Effector memory CD8-positive, alpha-beta T cell (primary cell): ENCODE measurements at regions not wholly inside any gene's neighbourhood (a gene's known extent, or its start where the extent isn't known, plus 50 kb on each side); places are given as distances from the start of the nearest gene placed in this dataset.

Experiments used
- ATAC-seq: fragments of 150-1000 bp; cut with Tn5 transposase; replicated peaks from 2 replicates; pipeline ENCODE4 v1.10.0; 2021; ENCODE audit warnings: mild to moderate bottlenecking, moderate library complexity
- DNase-seq, 3 experiments: peaks; one replicate each; pipeline ENCODE4 v3.0.0; 2021
- H3K27ac Mint-ChIP-seq, 2 donors: one replicate each; pipeline ENCODE4 v1.8.0; 2022; ENCODE audit warnings: mild to moderate bottlenecking in 2 of 2, mixed read lengths in 2 of 2, moderate library complexity in 2 of 2
- H3K27me3 Mint-ChIP-seq, 2 donors: one replicate each; pipeline ENCODE4 v1.8.0; 2022; ENCODE audit warnings: mixed read lengths in 2 of 2
- H3K36me3 Mint-ChIP-seq: one replicate; pipeline ENCODE4 v1.8.0; 2022; ENCODE audit warnings: mild to moderate bottlenecking, moderate library complexity, mixed read lengths; ENCODE audit not compliant: insufficient read depth
- H3K4me1 Mint-ChIP-seq, 2 donors: one replicate each; pipeline ENCODE4 v1.8.0; 2022; ENCODE audit warnings: low read depth in 2 of 2, mixed read lengths in 2 of 2
- H3K4me3 Mint-ChIP-seq, 2 donors: one replicate each; pipeline ENCODE4 v1.8.0; 2022; ENCODE audit warnings: mild to moderate bottlenecking in 2 of 2, mixed read lengths in 2 of 2, moderate library complexity in 2 of 2
- H3K9me3 Mint-ChIP-seq, 2 donors: one replicate each; pipeline ENCODE4 v1.8.0; 2022; ENCODE audit warnings: mixed read lengths in 2 of 2

GRCh38 chr13:77448689-77449088 lies 86.8 kb upstream of the SCEL start:
- Mint-ChIP-seq H3K27me3 (peaks cover 26 to 30% of the 10 kb centered on the region in 2 donors), H3K9me3 (no peaks in the 10 kb centered on the region), H3K36me3 (no peaks in the 10 kb centered on the region), H3K4me1 (no peaks in the 10 kb centered on the region), H3K27ac (no peak overlapping the region), H3K4me3 (no peak overlapping the region)
- DNase-seq, result no peak
- ATAC-seq, result no peak

DNA sequence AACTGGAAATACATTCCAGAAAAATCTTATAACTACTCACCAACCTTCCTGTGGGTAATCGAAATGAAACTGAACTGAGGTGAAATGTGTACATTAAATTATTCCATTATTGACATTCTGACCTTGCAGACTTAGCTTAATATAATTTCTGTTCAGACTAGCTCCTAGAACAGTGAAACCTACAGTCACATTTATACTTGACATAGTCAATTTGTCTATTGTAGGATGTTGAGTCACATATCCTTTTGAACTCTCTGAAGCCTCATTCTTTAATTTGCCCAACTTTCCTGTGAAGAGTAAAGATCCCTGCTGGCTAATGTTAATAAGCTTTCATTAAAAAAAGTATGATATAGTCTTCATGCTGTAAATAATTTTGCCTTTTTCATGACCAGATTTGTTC lies 92.0 kb upstream of the SCEL start:
- no peak for ATAC-seq
- H3K4me1 Mint-ChIP-seq, result no peaks in the 10 kb centered on the region
- no peak for DNase-seq
- no peak overlapping the region for H3K27ac Mint-ChIP-seq
- no peak overlapping the region for H3K4me3 Mint-ChIP-seq
- H3K36me3 Mint-ChIP-seq, result no peaks in the 10 kb centered on the region
- peaks cover 0 to under 1% of the 10 kb centered on the region in 2 donors for H3K9me3 Mint-ChIP-seq
- peaks cover 45 to 66% of the 10 kb centered on the region in 2 donors for H3K27me3 Mint-ChIP-seq

- Mint-ChIP-seq H3K27ac (no peak overlapping the region), H3K36me3 (no peaks in the 10 kb centered on the region)
Measured at GRCh38 chr13:77437267-77437666, 98.2 kb upstream of the SCEL start.

DNA sequence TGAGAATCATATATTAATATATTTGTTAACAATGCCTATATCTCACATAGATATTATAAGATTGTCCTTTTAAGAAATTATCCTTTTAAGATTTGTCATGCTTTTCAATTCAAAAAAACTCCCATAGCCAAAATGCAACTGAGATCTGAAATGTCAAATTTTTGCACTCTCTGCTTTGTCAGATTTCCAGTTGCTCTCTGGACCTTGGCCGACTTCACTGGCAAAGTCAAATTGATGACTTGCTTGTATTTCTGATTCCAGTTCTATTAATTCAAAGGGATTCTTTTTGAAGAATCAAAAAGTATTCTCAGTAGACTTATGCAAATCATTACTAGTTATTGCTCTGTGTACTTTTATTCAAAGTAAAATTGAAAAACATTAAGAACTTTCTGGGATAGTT lies 101.2 kb upstream of the SCEL start:
- H3K36me3 Mint-ChIP-seq, result no peaks in the 10 kb centered on the region
- DNase-seq (no peak), ATAC-seq (no peak)
- peaks cover 0 to 2% of the 10 kb centered on the region in 2 donors for H3K9me3 Mint-ChIP-seq
- H3K4me3 Mint-ChIP-seq, result no peak overlapping the region
- peaks cover 0 to 2% of the 10 kb centered on the region in 2 donors for H3K4me1 Mint-ChIP-seq
- peaks cover 10 to 29% of the 10 kb centered on the region in 2 donors for H3K27me3 Mint-ChIP-seq
- no peak overlapping the region for H3K27ac Mint-ChIP-seq

More at GRCh38 chr13:77437267-77437666, 98.2 kb upstream of the SCEL start:
- no peaks in the 10 kb centered on the region for H3K4me1 Mint-ChIP-seq
- H3K4me3 Mint-ChIP-seq, result no peak overlapping the region
- DNase-seq, result no peak
- ATAC-seq, result no peak
- H3K9me3 Mint-ChIP-seq, result peaks cover 0 to 2% of the 10 kb centered on the region in 2 donors
- peaks cover 39 to 42% of the 10 kb centered on the region in 2 donors for H3K27me3 Mint-ChIP-seq

GRCh38 chr13:77431449-77431848 lies 104.1 kb upstream of the SCEL start:
- H3K9me3 Mint-ChIP-seq, result no peaks in the 10 kb centered on the region
- H3K4me3 Mint-ChIP-seq, result no peak overlapping the region
- H3K36me3 Mint-ChIP-seq, result no peaks in the 10 kb centered on the region
- no peak overlapping the region for H3K27ac Mint-ChIP-seq
- H3K27me3 Mint-ChIP-seq, result peaks cover 12 to 16% of the 10 kb centered on the region in 2 donors
- H3K4me1 Mint-ChIP-seq, result peaks cover 0 to 7% of the 10 kb centered on the region in 2 donors
- ATAC-seq (no peak), DNase-seq (no peak)

GRCh38 chr13:77430377-77430951 lies 103.6 kb upstream of the MYCBP2 start:
- Mint-ChIP-seq H3K27me3 (peaks cover 4 to 12% of the 10 kb centered on the region in 2 donors), H3K27ac (no peak overlapping the region), H3K9me3 (no peaks in the 10 kb centered on the region), H3K4me3 (no peak overlapping the region), H3K4me1 (peaks cover 0 to 7% of the 10 kb centered on the region in 2 donors), H3K36me3 (no peaks in the 10 kb centered on the region)
- DNase-seq (no peak), ATAC-seq (no peak)

- Mint-ChIP-seq H3K4me1 (peaks cover 0 to 7% of the 10 kb centered on the region in 2 donors), H3K4me3 (no peak overlapping the region), H3K27me3 (peaks cover 0 to 12% of the 10 kb centered on the region in 2 donors), H3K36me3 (no peaks in the 10 kb centered on the region), H3K27ac (no peak overlapping the region), H3K9me3 (no peaks in the 10 kb centered on the region)
- DNase-seq, result no peak
- no peak for ATAC-seq
Measured at GRCh38 chr13:77429320-77430142, 102.6 kb upstream of the MYCBP2 start.

- no peak overlapping the region for H3K27ac Mint-ChIP-seq
- no peaks in the 10 kb centered on the region for H3K36me3 Mint-ChIP-seq
- DNase-seq (no peak), ATAC-seq (no peak)
- no peak overlapping the region for H3K4me3 Mint-ChIP-seq
- peaks cover 0 to 7% of the 10 kb centered on the region in 2 donors for H3K4me1 Mint-ChIP-seq
- peaks cover 0 to 12% of the 10 kb centered on the region in 2 donors for H3K27me3 Mint-ChIP-seq
- no peaks in the 10 kb centered on the region for H3K9me3 Mint-ChIP-seq
Measured at GRCh38 chr13:77425705-77426104, 98.8 kb upstream of the MYCBP2 start.

DNA sequence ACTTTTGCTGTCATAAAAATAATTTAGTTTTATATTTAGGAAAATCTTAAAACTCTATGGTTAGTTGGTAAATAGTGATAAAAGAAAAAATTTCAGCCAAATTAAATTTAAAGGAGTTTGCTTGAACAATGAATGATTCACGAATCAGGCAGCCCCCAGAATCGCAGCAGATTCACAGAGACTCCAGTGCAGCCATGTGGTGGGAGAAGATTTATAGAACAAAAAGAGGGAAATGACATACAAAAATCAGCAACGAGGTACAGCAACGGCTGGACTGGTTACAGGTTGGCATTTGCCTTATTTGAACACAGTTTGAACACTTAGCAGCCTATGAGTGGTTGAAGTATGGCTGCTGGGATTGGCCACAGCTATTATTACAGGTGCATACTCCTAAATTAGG lies 96.4 kb upstream of the MYCBP2 start:
- Mint-ChIP-seq H3K36me3 (no peaks in the 10 kb centered on the region), H3K27ac (no peak overlapping the region), H3K27me3 (peaks cover 0 to 12% of the 10 kb centered on the region in 2 donors), H3K4me3 (no peak overlapping the region), H3K4me1 (no peaks in the 10 kb centered on the region), H3K9me3 (no peaks in the 10 kb centered on the region)
- DNase-seq (no peak), ATAC-seq (no peak)

DNA sequence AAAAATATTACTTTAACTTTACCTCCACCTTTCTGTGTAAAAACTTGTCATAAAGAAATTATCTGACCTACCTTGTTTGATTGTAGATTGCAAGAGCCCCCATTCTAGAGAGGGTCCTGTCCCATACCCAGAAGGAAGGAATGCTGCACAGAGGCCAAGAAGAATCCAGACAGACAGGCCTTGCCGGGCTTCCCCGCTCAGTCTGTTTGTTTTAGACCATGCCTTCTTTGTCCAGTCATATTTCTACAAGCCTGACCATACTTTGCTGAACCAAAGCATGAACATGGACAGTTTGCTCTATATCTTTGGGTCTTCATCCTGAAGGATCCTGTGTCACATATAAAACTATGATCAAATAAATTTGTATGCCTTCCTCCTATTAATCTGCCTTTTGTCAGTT lies 95.8 kb upstream of the MYCBP2 start:
- H3K4me3 Mint-ChIP-seq, result no peak overlapping the region
- ATAC-seq (no peak), DNase-seq (no peak)
- H3K27me3 Mint-ChIP-seq, result peaks cover 0 to 12% of the 10 kb centered on the region in 2 donors
- no peaks in the 10 kb centered on the region for H3K9me3 Mint-ChIP-seq
- no peaks in the 10 kb centered on the region for H3K36me3 Mint-ChIP-seq
- no peak overlapping the region for H3K27ac Mint-ChIP-seq
- no peaks in the 10 kb centered on the region for H3K4me1 Mint-ChIP-seq

- no peak overlapping the region for H3K4me3 Mint-ChIP-seq
- DNase-seq (no peak), ATAC-seq (no peak)
- H3K27ac Mint-ChIP-seq, result no peak overlapping the region
- H3K36me3 Mint-ChIP-seq, result no peaks in the 10 kb centered on the region
- H3K9me3 Mint-ChIP-seq, result no peaks in the 10 kb centered on the region
- no peaks in the 10 kb centered on the region for H3K27me3 Mint-ChIP-seq
- no peaks in the 10 kb centered on the region for H3K4me1 Mint-ChIP-seq
Measured at GRCh38 chr13:77417897-77418296, 91.0 kb upstream of the MYCBP2 start.

DNA sequence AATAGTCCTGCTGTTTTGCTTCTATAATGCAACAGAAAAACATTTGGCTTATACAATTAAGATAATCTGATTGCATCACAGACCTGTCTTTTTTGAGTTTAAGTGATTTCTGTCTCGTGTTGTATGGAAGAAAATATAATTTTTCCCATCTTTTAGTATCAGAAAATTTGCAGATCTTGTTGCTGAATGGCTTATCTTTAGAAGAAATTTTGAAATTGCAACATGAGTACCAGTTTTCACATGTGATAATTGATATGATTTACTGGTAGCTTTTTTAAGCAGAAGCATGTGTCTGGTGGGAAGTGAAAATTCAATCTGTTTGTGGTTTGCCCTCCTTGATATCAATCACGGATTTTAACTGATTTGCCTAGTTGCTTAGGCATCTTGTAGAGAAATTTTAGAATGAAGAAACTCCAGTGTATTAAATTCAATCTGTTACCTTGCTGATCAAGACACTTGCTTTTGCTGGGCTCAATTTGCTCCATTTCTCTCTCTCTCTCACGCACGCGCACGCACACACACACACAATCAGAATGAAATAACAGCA lies 89.8 kb upstream of the MYCBP2 start:
- no peak for DNase-seq
- no peaks in the 10 kb centered on the region for H3K4me1 Mint-ChIP-seq
- no peak overlapping the region for H3K27ac Mint-ChIP-seq
- no peak for ATAC-seq
- H3K4me3 Mint-ChIP-seq, result no peak overlapping the region
- no peaks in the 10 kb centered on the region for H3K27me3 Mint-ChIP-seq
- no peaks in the 10 kb centered on the region for H3K9me3 Mint-ChIP-seq
- no peaks in the 10 kb centered on the region for H3K36me3 Mint-ChIP-seq

DNA sequence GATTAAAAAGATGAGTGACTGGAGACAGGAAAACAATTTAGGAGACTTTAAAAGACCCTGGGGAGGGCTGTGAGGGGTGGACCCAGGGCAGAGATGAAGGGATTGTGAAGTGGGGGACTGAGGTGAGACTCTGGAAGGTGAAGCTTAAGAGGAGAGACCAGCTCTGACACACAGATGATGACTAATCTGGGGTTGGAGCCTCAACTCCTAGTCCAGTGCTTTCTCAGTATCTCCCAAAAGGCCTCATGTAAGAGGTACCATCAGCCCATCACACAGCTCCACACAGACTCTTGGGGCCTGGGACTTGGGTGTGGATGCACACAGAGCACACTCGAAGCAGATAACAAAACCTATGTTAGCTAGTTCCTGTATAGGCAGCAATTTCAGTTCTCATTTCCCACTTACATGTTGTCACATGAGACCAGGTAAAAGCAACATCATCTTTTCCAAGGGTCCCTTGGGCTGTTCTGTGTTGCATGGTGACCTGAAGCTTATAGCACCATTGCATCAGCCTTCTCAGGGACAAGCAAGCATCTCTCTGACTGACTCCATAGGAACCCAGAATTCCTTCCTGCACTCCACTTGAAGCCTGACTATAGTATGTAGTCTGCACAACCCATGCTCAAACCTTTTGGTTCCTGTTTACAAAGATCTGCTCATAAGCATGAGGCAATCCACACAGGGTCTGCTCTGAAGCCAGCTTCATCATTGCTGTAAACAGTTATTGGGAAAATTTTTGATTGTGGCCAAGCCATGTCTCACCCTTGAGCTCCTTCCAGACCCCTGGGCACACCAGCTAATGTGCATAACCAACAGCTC lies 88.6 kb upstream of the MYCBP2 start:
- Mint-ChIP-seq H3K4me3 (no peak overlapping the region), H3K36me3 (no peaks in the 10 kb centered on the region), H3K9me3 (no peaks in the 10 kb centered on the region), H3K27me3 (no peaks in the 10 kb centered on the region), H3K27ac (peak overlapping the region in 1 of 2 donors; percentile 23), H3K4me1 (no peaks in the 10 kb centered on the region)
- DNase-seq, result no peak
- no peak for ATAC-seq
